ENCODE measurements at regions not wholly inside any gene's neighbourhood (a gene's known extent, or its start where the extent isn't known, plus 50 kb on each side); places are given as distances from the start of the nearest gene placed in this dataset.

DNA sequence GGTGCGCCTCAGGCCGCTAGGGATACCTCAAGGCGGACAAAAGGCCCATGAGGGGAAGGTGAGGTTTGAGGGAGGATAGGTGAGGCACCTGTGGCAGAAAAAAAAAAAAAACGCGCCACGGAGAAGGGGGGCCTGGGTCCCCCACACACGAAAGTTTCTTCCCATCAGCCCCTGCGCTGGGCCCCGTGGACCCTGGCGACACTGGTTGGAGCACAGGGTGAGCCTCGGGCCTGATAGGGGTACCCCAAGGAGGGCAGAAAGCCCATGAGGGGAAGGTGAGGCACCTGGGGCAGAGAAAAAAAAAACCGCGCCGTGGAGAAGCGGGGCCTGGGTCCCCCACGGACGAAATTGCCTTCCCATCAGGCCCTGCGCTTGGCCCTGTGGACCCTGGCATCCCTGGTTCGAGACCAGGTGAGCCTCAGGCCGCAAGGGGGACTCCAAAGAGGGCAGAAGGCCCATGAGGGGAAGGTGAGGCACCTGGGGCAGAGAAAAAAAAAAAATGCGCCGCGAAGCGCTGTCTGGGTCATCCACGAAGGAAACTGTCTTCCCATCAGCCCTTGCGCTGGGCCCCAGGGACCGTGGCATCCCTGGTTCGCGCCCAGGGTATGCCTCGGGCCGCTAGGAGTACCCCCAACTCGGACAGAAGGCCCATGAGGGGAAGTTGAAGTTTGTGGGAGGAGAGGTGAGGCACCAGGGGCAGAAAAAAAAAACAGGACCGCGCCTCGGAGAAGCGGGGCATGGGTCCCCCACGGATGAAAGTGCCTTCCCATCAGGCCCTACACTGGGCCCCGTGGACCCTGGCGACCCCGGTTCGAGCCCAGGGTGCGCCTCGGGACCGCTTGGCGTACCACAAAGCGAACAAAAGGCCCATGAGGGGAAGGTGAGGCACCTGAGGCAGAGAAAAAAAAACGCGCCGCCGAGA, 226.2 kb downstream of the CCDC74A start:
- no peak for TF ChIP-seq EZH2 (IDR thresholded peaks at IDR 0.05; ENCODE audit: low read depth)
- TF ChIP-seq, protein P1, sequence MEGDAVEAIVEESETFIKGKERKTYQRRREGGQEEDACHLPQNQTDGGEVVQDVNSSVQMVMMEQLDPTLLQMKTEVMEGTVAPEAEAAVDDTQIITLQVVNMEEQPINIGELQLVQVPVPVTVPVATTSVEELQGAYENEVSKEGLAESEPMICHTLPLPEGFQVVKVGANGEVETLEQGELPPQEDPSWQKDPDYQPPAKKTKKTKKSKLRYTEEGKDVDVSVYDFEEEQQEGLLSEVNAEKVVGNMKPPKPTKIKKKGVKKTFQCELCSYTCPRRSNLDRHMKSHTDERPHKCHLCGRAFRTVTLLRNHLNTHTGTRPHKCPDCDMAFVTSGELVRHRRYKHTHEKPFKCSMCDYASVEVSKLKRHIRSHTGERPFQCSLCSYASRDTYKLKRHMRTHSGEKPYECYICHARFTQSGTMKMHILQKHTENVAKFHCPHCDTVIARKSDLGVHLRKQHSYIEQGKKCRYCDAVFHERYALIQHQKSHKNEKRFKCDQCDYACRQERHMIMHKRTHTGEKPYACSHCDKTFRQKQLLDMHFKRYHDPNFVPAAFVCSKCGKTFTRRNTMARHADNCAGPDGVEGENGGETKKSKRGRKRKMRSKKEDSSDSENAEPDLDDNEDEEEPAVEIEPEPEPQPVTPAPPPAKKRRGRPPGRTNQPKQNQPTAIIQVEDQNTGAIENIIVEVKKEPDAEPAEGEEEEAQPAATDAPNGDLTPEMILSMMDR (conservative IDR thresholded peaks at IDR 0.05), result no peak
